ENCODE measurements at regions not wholly inside any gene's neighbourhood (a gene's known extent, or its start where the extent isn't known, plus 50 kb on each side); places are given as distances from the start of the nearest gene placed in this dataset.

DNA sequence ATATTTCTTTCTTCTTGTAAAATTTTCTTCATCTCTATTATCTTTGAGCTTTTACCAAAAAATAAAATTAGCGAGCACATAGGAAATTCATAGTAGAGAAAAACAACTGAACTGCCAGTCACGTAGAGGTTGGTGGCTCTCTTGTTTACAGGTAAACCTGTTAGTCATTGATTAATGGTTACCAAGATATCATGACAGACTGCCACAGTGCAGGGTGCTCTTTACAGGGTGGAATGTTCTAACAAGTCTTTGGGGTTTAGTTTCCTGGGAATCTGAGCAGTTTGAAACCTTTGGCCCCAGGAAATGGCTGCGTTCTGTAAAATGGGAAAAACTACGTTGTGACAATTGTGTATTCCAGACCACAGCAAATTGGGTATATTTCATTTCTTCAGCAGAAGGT lies 407.3 kb upstream of the ADARB2 start:
- intact Hi-C loops (cut with micrococcal nuclease), result no loop called here
- no peak for DNase-seq (ENCODE audit: unreplicated experiment)
- Mint-ChIP-seq H3K27me3 (ENCODE audit: insufficient read depth, unreplicated experiment) (no peaks in the 10 kb centered on the region), H3K4me3 (ENCODE audit: unreplicated experiment) (no peak overlapping the region), H3K27ac (ENCODE audit: low read depth, unreplicated experiment) (no peak overlapping the region), H3K36me3 (ENCODE audit: insufficient read depth, unreplicated experiment) (no peaks in the 10 kb centered on the region), H3K4me1 (ENCODE audit: insufficient read depth, unreplicated experiment) (no peaks in the 10 kb centered on the region), H3K9me3 (ENCODE audit: unreplicated experiment) (no peaks in the 10 kb centered on the region)
- ChIA-PET CTCF (no interaction called here), POLR2A (interaction anchor here (0.6 kb wide), 1 partner anchor 69 kb away, joined by 4 read pairs; no protein-coding TSS in a partner anchor)
- BruUV-seq (replicated peaks), result no TSS peak
- TF ChIP-seq, protein P1, sequence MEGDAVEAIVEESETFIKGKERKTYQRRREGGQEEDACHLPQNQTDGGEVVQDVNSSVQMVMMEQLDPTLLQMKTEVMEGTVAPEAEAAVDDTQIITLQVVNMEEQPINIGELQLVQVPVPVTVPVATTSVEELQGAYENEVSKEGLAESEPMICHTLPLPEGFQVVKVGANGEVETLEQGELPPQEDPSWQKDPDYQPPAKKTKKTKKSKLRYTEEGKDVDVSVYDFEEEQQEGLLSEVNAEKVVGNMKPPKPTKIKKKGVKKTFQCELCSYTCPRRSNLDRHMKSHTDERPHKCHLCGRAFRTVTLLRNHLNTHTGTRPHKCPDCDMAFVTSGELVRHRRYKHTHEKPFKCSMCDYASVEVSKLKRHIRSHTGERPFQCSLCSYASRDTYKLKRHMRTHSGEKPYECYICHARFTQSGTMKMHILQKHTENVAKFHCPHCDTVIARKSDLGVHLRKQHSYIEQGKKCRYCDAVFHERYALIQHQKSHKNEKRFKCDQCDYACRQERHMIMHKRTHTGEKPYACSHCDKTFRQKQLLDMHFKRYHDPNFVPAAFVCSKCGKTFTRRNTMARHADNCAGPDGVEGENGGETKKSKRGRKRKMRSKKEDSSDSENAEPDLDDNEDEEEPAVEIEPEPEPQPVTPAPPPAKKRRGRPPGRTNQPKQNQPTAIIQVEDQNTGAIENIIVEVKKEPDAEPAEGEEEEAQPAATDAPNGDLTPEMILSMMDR (IDR thresholded peaks at IDR 0.05; ENCODE audit: unreplicated experiment), result no peak

DNA sequence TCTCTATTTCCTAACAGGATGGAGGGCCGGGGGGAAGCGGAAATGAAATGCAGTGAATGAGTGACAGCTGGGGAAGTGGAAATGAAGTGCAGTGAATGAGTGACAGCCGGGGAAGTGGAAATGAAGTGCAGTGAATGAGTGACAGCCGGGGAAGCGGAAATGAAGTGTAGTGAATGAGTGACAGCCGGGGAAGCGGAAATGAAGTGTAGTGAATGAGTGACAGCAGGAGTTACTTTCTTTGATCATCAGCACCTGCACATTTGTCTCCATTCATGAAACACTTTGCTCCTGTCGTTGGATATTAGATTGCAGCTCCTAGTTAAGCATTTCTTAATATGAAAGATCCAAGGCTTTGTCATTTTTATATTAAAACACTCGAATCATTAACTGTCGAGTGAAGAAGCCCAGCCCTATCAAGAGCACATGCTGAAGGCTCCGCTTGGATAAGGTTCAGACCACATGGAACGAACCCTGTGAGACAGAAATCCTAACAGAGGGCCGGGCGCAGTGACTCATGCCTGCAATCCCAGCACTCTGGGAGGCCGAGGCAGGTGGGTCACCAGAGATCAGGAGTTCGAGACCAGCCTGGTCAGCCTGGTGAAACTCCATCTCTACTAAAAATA lies 406.0 kb upstream of the ADARB2 start:
- TF ChIP-seq, protein P1 (IDR thresholded peaks at IDR 0.05; ENCODE audit: unreplicated experiment), result no peak
- H3K4me3 Mint-ChIP-seq (ENCODE audit: unreplicated experiment), result no peak overlapping the region
- BruUV-seq (replicated peaks), result no TSS peak
- intact Hi-C loops (cut with micrococcal nuclease), result no loop called here
- no peak for DNase-seq (ENCODE audit: unreplicated experiment)
- CTCF ChIA-PET, result no interaction called here
- POLR2A ChIA-PET, result no interaction called here
- no peak overlapping the region for H3K27ac Mint-ChIP-seq (ENCODE audit: low read depth, unreplicated experiment)
- no peaks in the 10 kb centered on the region for H3K4me1 Mint-ChIP-seq (ENCODE audit: insufficient read depth, unreplicated experiment)
- H3K27me3 Mint-ChIP-seq (ENCODE audit: insufficient read depth, unreplicated experiment), result no peaks in the 10 kb centered on the region
- no peaks in the 10 kb centered on the region for H3K9me3 Mint-ChIP-seq (ENCODE audit: unreplicated experiment)
- no peaks in the 10 kb centered on the region for H3K36me3 Mint-ChIP-seq (ENCODE audit: insufficient read depth, unreplicated experiment)

DNA sequence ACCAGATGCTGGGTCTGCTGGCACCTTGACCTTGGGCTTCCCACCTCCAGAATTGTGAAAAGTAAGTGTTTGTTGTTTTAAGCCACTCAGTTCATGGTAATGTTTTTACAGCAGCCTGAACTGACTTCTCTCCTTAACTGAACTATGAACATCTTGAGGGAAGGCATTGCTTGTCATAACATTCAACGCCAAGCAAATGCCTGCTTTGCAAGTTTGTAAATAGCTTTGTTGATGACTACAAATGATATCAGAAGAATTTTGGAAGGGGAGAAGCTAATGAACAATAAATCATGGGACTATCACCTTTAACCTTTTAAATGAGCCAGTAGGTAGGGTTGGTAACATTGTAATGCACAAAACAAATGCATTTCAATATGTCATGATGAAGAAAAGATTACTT lies 402.4 kb upstream of the ADARB2 start:
- ChIA-PET POLR2A (interaction anchor here (0.7 to 1.4 kb wide), 2 partner anchors 9 to 34 kb away, joined by 3 to 4 read pairs; no protein-coding TSS in a partner anchor), CTCF (no interaction called here)
- Mint-ChIP-seq H3K36me3 (ENCODE audit: insufficient read depth, unreplicated experiment) (no peaks in the 10 kb centered on the region), H3K9me3 (ENCODE audit: unreplicated experiment) (no peaks in the 10 kb centered on the region), H3K27ac (ENCODE audit: low read depth, unreplicated experiment) (no peak overlapping the region), H3K27me3 (ENCODE audit: insufficient read depth, unreplicated experiment) (no peaks in the 10 kb centered on the region), H3K4me3 (ENCODE audit: unreplicated experiment) (no peak overlapping the region), H3K4me1 (ENCODE audit: insufficient read depth, unreplicated experiment) (peaks cover 5% of the 10 kb centered on the region)
- BruUV-seq (replicated peaks), result no TSS peak
- DNase-seq (ENCODE audit: unreplicated experiment), result peak; percentile 20
- intact Hi-C loops (cut with micrococcal nuclease), result no loop called here
- TF ChIP-seq, protein P1 (IDR thresholded peaks at IDR 0.05; ENCODE audit: unreplicated experiment), result no peak

DNA sequence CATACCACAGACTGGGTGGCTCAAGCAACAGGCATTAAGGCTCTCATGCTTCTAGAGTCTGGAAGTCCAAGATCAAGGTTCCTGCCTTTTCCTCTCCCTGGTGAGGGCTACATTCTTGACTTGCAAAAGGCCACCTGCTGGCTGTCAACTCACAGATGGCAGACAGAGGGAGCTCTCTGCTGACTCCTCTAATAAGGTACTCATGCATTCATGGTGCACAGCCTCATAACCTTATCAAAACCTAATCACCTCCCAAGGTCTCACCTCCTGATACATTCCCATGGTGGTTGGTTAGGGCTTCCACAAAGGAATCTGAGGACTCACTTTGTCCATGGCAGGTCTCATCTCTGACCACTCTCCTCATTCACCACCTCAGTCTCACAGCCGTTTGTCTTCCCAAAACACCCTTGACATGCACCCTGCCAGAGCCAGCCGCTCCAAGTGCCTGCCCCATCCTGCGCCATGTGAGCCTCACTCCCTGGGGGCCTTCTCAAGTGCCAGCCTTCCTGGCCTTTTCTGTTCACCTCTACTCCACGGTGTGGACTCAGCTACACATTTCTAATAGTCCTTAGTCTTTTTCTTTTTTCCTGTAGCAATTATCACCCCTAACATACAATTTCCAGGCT lies 400.3 kb upstream of the ADARB2 start:
- Mint-ChIP-seq H3K4me3 (ENCODE audit: unreplicated experiment) (no peak overlapping the region), H3K4me1 (ENCODE audit: insufficient read depth, unreplicated experiment) (peaks cover 5% of the 10 kb centered on the region), H3K36me3 (ENCODE audit: insufficient read depth, unreplicated experiment) (no peaks in the 10 kb centered on the region), H3K9me3 (ENCODE audit: unreplicated experiment) (no peaks in the 10 kb centered on the region), H3K27me3 (ENCODE audit: insufficient read depth, unreplicated experiment) (no peaks in the 10 kb centered on the region), H3K27ac (ENCODE audit: low read depth, unreplicated experiment) (no peak overlapping the region)
- ChIA-PET CTCF (interaction anchor here (0.6 to 1.5 kb wide), 8 partner anchors 8 to 717 kb away, joined by 3 to 5 read pairs (median 3); no protein-coding TSS in a partner anchor), POLR2A (interaction anchor here (0.9 to 1.6 kb wide), 3 partner anchors 11 to 16 kb away, joined by 3 to 4 read pairs (median 3); no protein-coding TSS in a partner anchor)
- intact Hi-C loops (cut with micrococcal nuclease), result no loop called here
- TF ChIP-seq, protein P1 (IDR thresholded peaks at IDR 0.05; ENCODE audit: unreplicated experiment), result peak; percentile 40
- DNase-seq (ENCODE audit: unreplicated experiment), result peak; percentile 60
- BruUV-seq (replicated peaks), result no TSS peak

Data from MCF 10A (cell line).